ENCODE measurements at regions not wholly inside any gene's neighbourhood (a gene's known extent, or its start where the extent isn't known, plus 50 kb on each side); places are given as distances from the start of the nearest gene placed in this dataset.

- no peak for DNase-seq
- intact Hi-C loops (cut with DNase I), result no loop called here
- ATAC-seq, result no peak
Measured at GRCh38 chr4:71913275-71913674, 118.5 kb upstream of the NPFFR2 start.

- no peak for DNase-seq
- no peak for ATAC-seq
- intact Hi-C loops (cut with DNase I), result no loop called here
Measured at GRCh38 chr4:71923070-71923469, 108.7 kb upstream of the NPFFR2 start.

GRCh38 chr4:71930459-71930858 is 101.3 kb upstream of the NPFFR2 start:
- no peak for ATAC-seq
- intact Hi-C loops (cut with DNase I), result no loop called here

GRCh38 chr4:71932941-71933340 is 98.9 kb upstream of the NPFFR2 start:
- intact Hi-C loops (cut with DNase I), result no loop called here
- DNase-seq (no peak), ATAC-seq (no peak)

More at GRCh38 chr4:71930459-71930858, 101.3 kb upstream of the NPFFR2 start:
- no peak for DNase-seq

- intact Hi-C loops (cut with DNase I), result no loop called here
- DNase-seq (no peak), ATAC-seq (no peak)
Measured at GRCh38 chr4:71938776-71939175, 93.0 kb upstream of the NPFFR2 start.

- intact Hi-C loops (cut with DNase I), result no loop called here
Measured at GRCh38 chr4:71941001-71941400, 90.8 kb upstream of the NPFFR2 start.

GRCh38 chr4:71944956-71945355 is 86.8 kb upstream of the NPFFR2 start:
- intact Hi-C loops (cut with DNase I), result no loop called here
- ATAC-seq, result no peak
- DNase-seq, result no peak

More at GRCh38 chr4:71941001-71941400, 90.8 kb upstream of the NPFFR2 start:
- DNase-seq, result no peak
- no peak for ATAC-seq

GRCh38 chr4:71945791-71946190 is 86.0 kb upstream of the NPFFR2 start:
- ATAC-seq (no peak), DNase-seq (no peak)
- intact Hi-C loops (cut with DNase I), result no loop called here

GRCh38 chr4:71958978-71959377 is 72.8 kb upstream of the NPFFR2 start:
- ATAC-seq (no peak), DNase-seq (no peak)
- intact Hi-C loops (cut with DNase I), result no loop called here

- DNase-seq (no peak), ATAC-seq (no peak)
- intact Hi-C loops (cut with DNase I), result no loop called here
Measured at GRCh38 chr4:71962622-71963264, 69.1 kb upstream of the NPFFR2 start.

- intact Hi-C loops (cut with DNase I), result no loop called here
- peak in 1 of 2 donors; percentile 88 for ATAC-seq
- DNase-seq, result no peak
Measured at GRCh38 chr4:71974681-71975080, 57.1 kb upstream of the NPFFR2 start.

GRCh38 chr4:71976523-71976922 is 55.3 kb upstream of the NPFFR2 start:
- DNase-seq, result no peak
- intact Hi-C loops (cut with DNase I), result no loop called here
- ATAC-seq, result no peak

- DNase-seq (no peak), ATAC-seq (no peak)
- intact Hi-C loops (cut with DNase I), result no loop called here
Measured at GRCh38 chr4:71978210-71978835, 53.5 kb upstream of the NPFFR2 start.

- intact Hi-C loops (cut with DNase I), result no loop called here
- DNase-seq (no peak), ATAC-seq (no peak)
Measured at GRCh38 chr4:71980976-71981375, 50.8 kb upstream of the NPFFR2 start.
